Natural killer cell (primary cell): ENCODE measurements at regions not wholly inside any gene's neighbourhood (a gene's known extent, or its start where the extent isn't known, plus 50 kb on each side); places are given as distances from the start of the nearest gene placed in this dataset.

Experiments used
- ATAC-seq, 3 donors: fragments of 150-1000 bp in 2 of 3; fragments of 200-7000 bp in 1 of 3; cut with Tn5 transposase; 1 replicate in 1 of 3; 2 replicates in 2 of 3; pipeline ENCODE4 v1.10.0; 2021; ENCODE audit warnings: mild to moderate bottlenecking in 2 of 3, moderate library complexity in 2 of 3
- DNase-seq, 2 donors: peaks; one replicate each; pipeline versions ENCODE4 v3.0.0 to v3.0.0-alpha.2; 2013 to 2021; ENCODE audit warnings: mixed read lengths in 1 of 2
- H3K27ac ChIP-seq: one replicate; pipeline ENCODE4 v1.5.1; 2013; ENCODE audit warnings: mild to moderate bottlenecking, low read length
- H3K27me3 ChIP-seq: one replicate; pipeline ENCODE4 v1.6.1; 2013; ENCODE audit warnings: low read length; ENCODE audit not compliant: control insufficient read depth, insufficient read depth
- H3K36me3 ChIP-seq: one replicate; pipeline ENCODE4 v1.6.1; 2013; ENCODE audit warnings: low read length; ENCODE audit not compliant: control insufficient read depth, insufficient read depth
- H3K4me1 ChIP-seq: one replicate; pipeline ENCODE4 v1.6.1; 2013; ENCODE audit warnings: low read length; ENCODE audit not compliant: control insufficient read depth, insufficient read depth
- H3K4me3 ChIP-seq: one replicate; pipeline ENCODE4 v1.5.1; 2013; ENCODE audit warnings: low read length
- H3K9me3 ChIP-seq: one replicate; pipeline ENCODE4 v1.6.1; 2013; ENCODE audit warnings: low read length; ENCODE audit not compliant: control insufficient read depth, insufficient read depth
- H3K27ac Mint-ChIP-seq, 2 donors: one replicate each; pipeline ENCODE4 v1.8.0; 2022; ENCODE audit warnings: mild to moderate bottlenecking in 2 of 2, mixed read lengths in 2 of 2, moderate library complexity in 1 of 2
- H3K27me3 Mint-ChIP-seq, 2 donors: one replicate each; pipeline ENCODE4 v1.8.0; 2022; ENCODE audit warnings: low read depth in 2 of 2, mixed read lengths in 2 of 2
- H3K36me3 Mint-ChIP-seq: one replicate; pipeline ENCODE4 v1.8.0; 2022; ENCODE audit warnings: mixed read lengths
- H3K4me1 Mint-ChIP-seq, 2 donors: one replicate each; pipeline ENCODE4 v1.8.0; 2022; ENCODE audit warnings: mixed read lengths in 2 of 2
- H3K4me3 Mint-ChIP-seq: one replicate; pipeline ENCODE4 v1.8.0; 2022; ENCODE audit warnings: mild to moderate bottlenecking, moderate library complexity, mixed read lengths
- H3K9me3 Mint-ChIP-seq, 2 donors: one replicate each; pipeline ENCODE4 v1.8.0; 2022; ENCODE audit warnings: mixed read lengths in 2 of 2
- WGBS: methylation state at CpG from one replicate; pipeline ENCODE4 v1.1.7; 2013; ENCODE audit warnings: missing lambda C conversion rate; ENCODE audit not compliant: insufficient coverage; 5-methylcytosine and 5-hydroxymethylcytosine counted together
- intact Hi-C: fragments of 100-400 bp; cut with micrococcal nuclease; formaldehyde crosslinking; loops from one replicate; pipeline ENCODE4 v1.14.2; 2022
- TF ChIP-seq, protein P1 (sequence below): fragments of 200-600 bp; IDR thresholded peaks from one replicate; pipeline ENCODE4 v1.8.0; 2022; ENCODE audit warnings: antibody characterized with exemption

- Histone ChIP-seq H3K4me1 (peaks cover 11% of the 10 kb centered on the region), H3K27ac (peak overlapping the region; percentile 2), H3K36me3 (no peaks in the 10 kb centered on the region), H3K9me3 (no peaks in the 10 kb centered on the region), H3K4me3 (no peak overlapping the region), H3K27me3 (no peaks in the 10 kb centered on the region)
- WGBS = 90% methylated on average over 23 of the region's 26 CpGs
- H3K9me3 Mint-ChIP-seq = no peaks in the 10 kb centered on the region
- intact Hi-C loops = no loop called here
- H3K27me3 Mint-ChIP-seq = peaks cover 2 to 7% of the 10 kb centered on the region in 2 donors
- TF ChIP-seq, protein P1, sequence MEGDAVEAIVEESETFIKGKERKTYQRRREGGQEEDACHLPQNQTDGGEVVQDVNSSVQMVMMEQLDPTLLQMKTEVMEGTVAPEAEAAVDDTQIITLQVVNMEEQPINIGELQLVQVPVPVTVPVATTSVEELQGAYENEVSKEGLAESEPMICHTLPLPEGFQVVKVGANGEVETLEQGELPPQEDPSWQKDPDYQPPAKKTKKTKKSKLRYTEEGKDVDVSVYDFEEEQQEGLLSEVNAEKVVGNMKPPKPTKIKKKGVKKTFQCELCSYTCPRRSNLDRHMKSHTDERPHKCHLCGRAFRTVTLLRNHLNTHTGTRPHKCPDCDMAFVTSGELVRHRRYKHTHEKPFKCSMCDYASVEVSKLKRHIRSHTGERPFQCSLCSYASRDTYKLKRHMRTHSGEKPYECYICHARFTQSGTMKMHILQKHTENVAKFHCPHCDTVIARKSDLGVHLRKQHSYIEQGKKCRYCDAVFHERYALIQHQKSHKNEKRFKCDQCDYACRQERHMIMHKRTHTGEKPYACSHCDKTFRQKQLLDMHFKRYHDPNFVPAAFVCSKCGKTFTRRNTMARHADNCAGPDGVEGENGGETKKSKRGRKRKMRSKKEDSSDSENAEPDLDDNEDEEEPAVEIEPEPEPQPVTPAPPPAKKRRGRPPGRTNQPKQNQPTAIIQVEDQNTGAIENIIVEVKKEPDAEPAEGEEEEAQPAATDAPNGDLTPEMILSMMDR = no peak
- H3K4me1 Mint-ChIP-seq = peaks cover 21 to 27% of the 10 kb centered on the region in 2 donors
- no peak overlapping the region for H3K27ac Mint-ChIP-seq
- no peak for DNase-seq
- H3K36me3 Mint-ChIP-seq = no peaks in the 10 kb centered on the region
- H3K4me3 Mint-ChIP-seq = no peak overlapping the region
- no peak for ATAC-seq
Measured at GRCh38 chr20:53738039-53738944, 144.7 kb upstream of the ZNF217 start.

DNA sequence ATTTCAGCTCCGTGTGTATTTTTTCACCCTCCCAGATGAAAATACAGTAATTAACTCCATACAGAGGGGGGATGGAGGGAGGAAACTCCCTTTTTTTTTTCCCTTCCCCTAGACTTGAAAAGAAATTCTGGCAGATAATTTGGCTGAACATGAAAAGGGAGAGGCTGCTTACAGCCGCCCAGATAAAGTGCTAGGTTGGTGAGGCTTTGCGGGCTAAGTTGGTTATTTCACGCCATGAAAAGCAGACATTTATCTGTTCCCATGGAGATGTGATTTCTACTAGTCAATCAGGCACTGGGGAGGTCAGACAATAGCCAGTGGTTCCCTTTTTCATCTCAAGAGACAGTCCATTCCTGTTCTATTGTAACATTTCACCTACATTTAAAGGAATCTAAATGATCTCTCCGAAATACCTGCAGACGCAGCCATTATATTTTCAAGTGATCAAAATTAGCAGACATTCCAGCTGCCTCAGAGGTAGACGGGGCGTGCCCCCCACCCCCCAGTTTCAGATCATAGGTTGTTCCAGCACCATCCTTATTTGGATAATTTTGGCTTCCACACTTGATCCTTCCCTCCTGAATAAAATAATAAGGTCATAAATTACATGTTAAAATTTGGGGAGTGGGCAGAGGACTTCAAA, 143.9 kb upstream of the ZNF217 start:
- no peaks in the 10 kb centered on the region for H3K36me3 ChIP-seq
- H3K9me3 Mint-ChIP-seq = no peaks in the 10 kb centered on the region
- TF ChIP-seq, protein P1 = no peak
- no peaks in the 10 kb centered on the region for H3K9me3 ChIP-seq
- peaks cover 11% of the 10 kb centered on the region for H3K4me1 ChIP-seq
- H3K27ac ChIP-seq = peak overlapping the region; percentile 55
- H3K4me3 Mint-ChIP-seq = peak overlapping the region; percentile 41
- H3K27me3 Mint-ChIP-seq = peaks cover 8 to 10% of the 10 kb centered on the region in 2 donors
- intact Hi-C loops = no loop called here
- H3K4me1 Mint-ChIP-seq = peaks cover 21 to 27% of the 10 kb centered on the region in 2 donors
- no peaks in the 10 kb centered on the region for H3K27me3 ChIP-seq
- DNase-seq = no peak
- peak overlapping the region; percentile 61 to 86 for H3K27ac Mint-ChIP-seq
- no peak for ATAC-seq
- 70% methylated on average over 7 of the region's 8 CpGs for WGBS
- no peak overlapping the region for H3K4me3 ChIP-seq
- no peaks in the 10 kb centered on the region for H3K36me3 Mint-ChIP-seq

- Mint-ChIP-seq H3K36me3 (no peaks in the 10 kb centered on the region), H3K4me1 (peaks cover 21 to 27% of the 10 kb centered on the region in 2 donors), H3K9me3 (no peaks in the 10 kb centered on the region), H3K27ac (peak overlapping the region; percentile 61 to 86), H3K4me3 (peak overlapping the region; percentile 41), H3K27me3 (peaks cover 8 to 10% of the 10 kb centered on the region in 2 donors)
- intact Hi-C loops = no loop called here
- H3K36me3 ChIP-seq = no peaks in the 10 kb centered on the region
- no peak overlapping the region for H3K4me3 ChIP-seq
- H3K27ac ChIP-seq = peak overlapping the region; percentile 55
- H3K9me3 ChIP-seq = no peaks in the 10 kb centered on the region
- H3K4me1 ChIP-seq = peaks cover 11% of the 10 kb centered on the region
- ATAC-seq (peak in 2 of 3 donors; percentile 64 to 76), DNase-seq (peak in 1 of 2 donors; percentile 56)
- no peaks in the 10 kb centered on the region for H3K27me3 ChIP-seq
- 17% methylated on average over 6 of the region's 6 CpGs for WGBS
- TF ChIP-seq, protein P1 = no peak
Measured at GRCh38 chr20:53736757-53737395, 143.2 kb upstream of the ZNF217 start.
